Neuronal stem cell (in vitro differentiated cells): ENCODE measurements at regions not wholly inside any gene's neighbourhood (a gene's known extent, or its start where the extent isn't known, plus 50 kb on each side); places are given as distances from the start of the nearest gene placed in this dataset.
A peak's percentile ranks its signal among the peaks of the same experiment; 100 is the strongest.

ENCODE experiments used
- DNase-seq: peaks from one replicate; pipeline ENCODE4 v3.0.0-alpha.2; 2013; ENCODE audit warnings: low spot score
- H2AFZ ChIP-seq: one replicate; pipeline ENCODE4 v1.6.1; 2013; ENCODE audit warnings: mild to moderate bottlenecking, low read length, inconsistent platforms
- H2AK5ac ChIP-seq: 2 replicates; pipeline ENCODE4 v1.6.1; 2013; ENCODE audit warnings: low read depth, mild to moderate bottlenecking, inconsistent platforms, low read length, moderate library complexity, mixed read lengths
- H2BK120ac ChIP-seq: 2 replicates; pipeline ENCODE4 v1.6.1; 2013; ENCODE audit warnings: low read depth, mild to moderate bottlenecking, inconsistent platforms, low read length, moderate library complexity, mixed read lengths
- H2BK12ac ChIP-seq: one replicate; pipeline ENCODE4 v1.6.1; 2013; ENCODE audit warnings: low read length, inconsistent platforms
- H2BK15ac ChIP-seq: 2 replicates; pipeline ENCODE4 v1.6.1; 2013; ENCODE audit warnings: mild to moderate bottlenecking, low read length, inconsistent platforms, mixed read lengths
- H2BK5ac ChIP-seq: one replicate; pipeline ENCODE4 v1.6.1; 2013; ENCODE audit warnings: inconsistent platforms, mild to moderate bottlenecking, low read length, moderate library complexity
- H3K14ac ChIP-seq: one replicate; pipeline ENCODE4 v1.6.1; 2013; ENCODE audit warnings: low read length, inconsistent platforms
- H3K18ac ChIP-seq: 2 replicates; pipeline ENCODE4 v1.6.1; 2013; ENCODE audit warnings: low read length, inconsistent platforms
- H3K23ac ChIP-seq: 2 replicates; pipeline ENCODE4 v1.6.1; 2013; ENCODE audit warnings: low read depth, mild to moderate bottlenecking, mixed read lengths, low read length, inconsistent platforms; ENCODE audit not compliant: poor library complexity
- H3K27ac ChIP-seq: replicated peaks from 3 replicates; pipeline ENCODE4 v1.5.1; 2013; ENCODE audit warnings: low read length, inconsistent platforms
- H3K27me3 ChIP-seq, 3 experiments: 2 replicates each; pipeline ENCODE4 v1.6.1; 2013; ENCODE audit warnings: low read length in 3 of 3, mild to moderate bottlenecking in 2 of 3, inconsistent platforms in 1 of 3, low read depth in 1 of 3, mixed read lengths in 1 of 3, moderate library complexity in 1 of 3; ENCODE audit not compliant: control insufficient read depth in 3 of 3, insufficient read depth in 3 of 3
- H3K36me3 ChIP-seq, 2 donors: replicated peaks in 1 of 2; 2 replicates each; pipeline ENCODE4 v1.6.1; 2013; ENCODE audit warnings: low read length in 2 of 2; ENCODE audit not compliant: control insufficient read depth in 2 of 2, insufficient read depth in 2 of 2
- H3K4ac ChIP-seq: 2 replicates; pipeline ENCODE4 v1.6.1; 2013; ENCODE audit warnings: inconsistent platforms, mild to moderate bottlenecking, low read length, moderate library complexity
- H3K4me1 ChIP-seq, 2 donors: 1 replicate in 1 of 2; 2 replicates in 1 of 2; pipeline ENCODE4 v1.6.1; 2013; ENCODE audit warnings: low read length in 2 of 2, low read depth in 1 of 2; ENCODE audit not compliant: control insufficient read depth in 2 of 2, insufficient read depth in 1 of 2
- H3K4me2 ChIP-seq: one replicate; pipeline ENCODE4 v1.6.1; 2013; ENCODE audit warnings: mild to moderate bottlenecking, low read length, inconsistent platforms; ENCODE audit not compliant: insufficient read depth, poor library complexity, severe bottlenecking
- H3K4me3 ChIP-seq, 2 donors: 2 replicates each; pipeline ENCODE4 v1.5.1; 2013; ENCODE audit warnings: low read length in 2 of 2, mild to moderate bottlenecking in 2 of 2, inconsistent platforms in 1 of 2, moderate library complexity in 1 of 2
- H3K79me1 ChIP-seq: one replicate; pipeline ENCODE4 v1.6.1; 2013; ENCODE audit warnings: low read depth, mild to moderate bottlenecking, inconsistent platforms, low read length, moderate library complexity
- H3K9ac ChIP-seq: one replicate; pipeline ENCODE4 v1.6.1; 2013; ENCODE audit warnings: mild to moderate bottlenecking, low read depth, low read length, inconsistent platforms; ENCODE audit not compliant: poor library complexity
- H3K9me3 ChIP-seq, 2 donors: replicated peaks in 1 of 2; 2 replicates each; pipeline versions ENCODE3 to v1.6.1; 2013; ENCODE audit warnings: low read length in 2 of 2, mild to moderate bottlenecking in 2 of 2, inconsistent platforms in 1 of 2, low read depth in 1 of 2, mixed read lengths in 1 of 2, moderate library complexity in 1 of 2; ENCODE audit not compliant: control insufficient read depth in 2 of 2, insufficient read depth in 1 of 2
- H4K8ac ChIP-seq: one replicate; pipeline ENCODE4 v1.6.1; 2013; ENCODE audit warnings: low read depth, mild to moderate bottlenecking, inconsistent platforms, low read length, moderate library complexity
- H4K91ac ChIP-seq: one replicate; pipeline ENCODE4 v1.6.1; 2013; ENCODE audit warnings: low read length, low read depth, mild to moderate bottlenecking, inconsistent platforms; ENCODE audit not compliant: poor library complexity
- WGBS, 2 donors: extraction: QIAGEN DNeasy Blood & Tissue Kit; methylation state at CpG; one replicate each; pipeline ENCODE4 v1.1.7; 2013; ENCODE audit warnings: missing lambda C conversion rate in 2 of 2, mixed read lengths in 1 of 2; ENCODE audit not compliant: insufficient read length in 2 of 2, insufficient replicate concordance in 1 of 2; ENCODE audit errors: extremely low coverage in 2 of 2; 5-methylcytosine and 5-hydroxymethylcytosine counted together

GRCh38 chr7:24499871-24500270 is 73.4 kb upstream of the PALS2 start:
- peaks cover 2 to 4% of the 10 kb centered on the region in 2 donors for H3K4me1 ChIP-seq
- H3K36me3 ChIP-seq: no peaks in the 10 kb centered on the region
- H3K18ac ChIP-seq: no peak overlapping the region
- no peak for DNase-seq
- no peak overlapping the region for H3K4ac ChIP-seq
- H3K23ac ChIP-seq: no peak overlapping the region
- no CpG with 5 or more reads among the region's 2 CpGs for WGBS, 2 donors
- H2AK5ac ChIP-seq: no peak overlapping the region
- H2BK120ac ChIP-seq: no peak overlapping the region
- H2BK12ac ChIP-seq: no peak overlapping the region
- H3K4me3 ChIP-seq: no peak overlapping the region
- H3K4me2 ChIP-seq: no peak overlapping the region
- no peak overlapping the region for H3K9ac ChIP-seq
- no peak overlapping the region for H4K91ac ChIP-seq
- H3K9me3 ChIP-seq: peaks cover 1 to 3% of the 10 kb centered on the region in 2 donors
- no peak overlapping the region for H3K27ac ChIP-seq
- H2BK15ac ChIP-seq: no peak overlapping the region
- no peak overlapping the region for H2AFZ ChIP-seq
- H2BK5ac ChIP-seq: no peak overlapping the region
- H4K8ac ChIP-seq: no peak overlapping the region
- H3K79me1 ChIP-seq: no peaks in the 10 kb centered on the region
- no peaks in the 10 kb centered on the region for H3K27me3 ChIP-seq
- no peak overlapping the region for H3K14ac ChIP-seq

- no peak overlapping the region for H2AK5ac ChIP-seq
- peak overlapping the region; percentile 59 for H2AFZ ChIP-seq
- H3K23ac ChIP-seq: no peak overlapping the region
- no peak for DNase-seq
- no CpG with 5 or more reads among the region's 3 CpGs for WGBS, 2 donors
- H2BK12ac ChIP-seq: no peak overlapping the region
- H2BK15ac ChIP-seq: no peak overlapping the region
- H3K4me2 ChIP-seq: no peak overlapping the region
- H3K9ac ChIP-seq: no peak overlapping the region
- H3K4me3 ChIP-seq: no peak overlapping the region
- no peaks in the 10 kb centered on the region for H3K36me3 ChIP-seq
- no peak overlapping the region for H2BK120ac ChIP-seq
- no peak overlapping the region for H4K91ac ChIP-seq
- H4K8ac ChIP-seq: no peak overlapping the region
- no peak overlapping the region for H2BK5ac ChIP-seq
- H3K27me3 ChIP-seq: no peaks in the 10 kb centered on the region
- H3K27ac ChIP-seq: no peak overlapping the region
- H3K4me1 ChIP-seq: peaks cover 2 to 4% of the 10 kb centered on the region in 2 donors
- no peak overlapping the region for H3K18ac ChIP-seq
- H3K14ac ChIP-seq: no peak overlapping the region
- no peaks in the 10 kb centered on the region for H3K79me1 ChIP-seq
- H3K9me3 ChIP-seq: no peaks in the 10 kb centered on the region
- H3K4ac ChIP-seq: no peak overlapping the region
These were observed 72.7 kb upstream of the PALS2 start for GRCh38 chr7:24500599-24500998.

DNA sequence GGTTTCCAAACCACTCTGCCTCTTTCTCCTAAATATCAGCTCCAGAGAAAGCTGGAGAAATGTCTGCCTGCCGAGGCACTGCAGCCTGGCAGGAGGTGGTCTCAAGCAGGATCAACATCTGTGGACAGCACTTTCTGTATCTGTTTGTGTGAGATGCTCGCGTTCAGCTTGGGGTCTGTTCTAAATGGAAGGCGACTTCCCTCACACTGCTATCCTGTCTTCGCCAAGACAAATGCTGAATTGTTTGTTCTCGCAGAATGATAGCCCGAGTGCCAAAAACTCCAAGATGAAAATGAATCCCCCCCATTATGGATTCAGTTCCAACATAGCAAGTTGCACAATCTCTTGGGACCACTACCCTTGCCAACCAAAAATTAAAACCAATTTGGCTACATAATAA is 72.2 kb upstream of the PALS2 start:
- Histone ChIP-seq H3K4me3 (no peak overlapping the region), H3K4me1 (peaks cover 2 to 4% of the 10 kb centered on the region in 2 donors), H2BK120ac (no peak overlapping the region), H3K18ac (no peak overlapping the region), H3K79me1 (no peaks in the 10 kb centered on the region), H3K27ac (no peak overlapping the region), H2AFZ (peak overlapping the region; percentile 59), H3K9me3 (no peaks in the 10 kb centered on the region), H3K4me2 (no peak overlapping the region), H2BK5ac (no peak overlapping the region), H3K36me3 (no peaks in the 10 kb centered on the region), H3K23ac (no peak overlapping the region), H3K27me3 (no peaks in the 10 kb centered on the region), H2BK12ac (no peak overlapping the region), H3K4ac (no peak overlapping the region), H2BK15ac (no peak overlapping the region), H4K91ac (no peak overlapping the region), H3K14ac (no peak overlapping the region), H2AK5ac (no peak overlapping the region), H4K8ac (no peak overlapping the region), H3K9ac (no peak overlapping the region)
- no peak for DNase-seq
- WGBS, 2 donors: no CpG with 5 or more reads among the region's 7 CpGs

GRCh38 chr7:24501443-24502134 is 71.7 kb upstream of the PALS2 start:
- H3K18ac ChIP-seq: no peak overlapping the region
- no peak overlapping the region for H3K14ac ChIP-seq
- no peak overlapping the region for H4K8ac ChIP-seq
- no peak overlapping the region for H2BK15ac ChIP-seq
- H3K79me1 ChIP-seq: no peaks in the 10 kb centered on the region
- H3K36me3 ChIP-seq: no peaks in the 10 kb centered on the region
- H2AFZ ChIP-seq: peak overlapping the region; percentile 59
- H2BK120ac ChIP-seq: no peak overlapping the region
- no CpG with 5 or more reads among the region's 1 CpG for WGBS, 2 donors
- no peaks in the 10 kb centered on the region for H3K27me3 ChIP-seq
- H3K27ac ChIP-seq: no peak overlapping the region
- no peak overlapping the region for H2BK5ac ChIP-seq
- H3K23ac ChIP-seq: no peak overlapping the region
- no peak overlapping the region for H4K91ac ChIP-seq
- no peak overlapping the region for H3K4me3 ChIP-seq
- no peak overlapping the region for H2AK5ac ChIP-seq
- H3K9ac ChIP-seq: no peak overlapping the region
- no peak overlapping the region for H2BK12ac ChIP-seq
- H3K4ac ChIP-seq: no peak overlapping the region
- H3K4me2 ChIP-seq: no peak overlapping the region
- no peaks in the 10 kb centered on the region for H3K9me3 ChIP-seq
- DNase-seq: no peak
- peaks cover 2 to 4% of the 10 kb centered on the region in 2 donors for H3K4me1 ChIP-seq
